GM12865 (cell line): ENCODE measurements at regions not wholly inside any gene's neighbourhood (a gene's known extent, or its start where the extent isn't known, plus 50 kb on each side); places are given as distances from the start of the nearest gene placed in this dataset.

Experiments used
- DNase-seq: peaks from one replicate; pipeline ENCODE4 v3.0.0; 2010; ENCODE audit warnings: low read depth
- H3K4me3 ChIP-seq: 2 replicates; pipeline ENCODE4 v1.5.1; 2011; ENCODE audit warnings: mild to moderate bottlenecking, low read depth, low read length, control low read depth
- CTCF ChIP-seq: IDR thresholded peaks from 2 replicates; pipeline ENCODE4 v1.5.1; 2011; ENCODE audit warnings: low read length, control low read depth, low read depth, inconsistent platforms; ENCODE audit not compliant: insufficient read depth; ENCODE audit errors: missing control alignments

GRCh38 chr21:35737449-35737848 is 322.9 kb downstream of the SETD4 start:
- TF ChIP-seq CTCF: no peak
- no peak overlapping the region for H3K4me3 ChIP-seq
- DNase-seq: no peak

GRCh38 chr21:35732788-35733187 is 327.5 kb downstream of the SETD4 start:
- DNase-seq: no peak
- no peak overlapping the region for H3K4me3 ChIP-seq
- TF ChIP-seq CTCF: no peak

- TF ChIP-seq CTCF: no peak
- DNase-seq: no peak
- no peak overlapping the region for H3K4me3 ChIP-seq
Measured at GRCh38 chr21:35730325-35730724, 330.0 kb downstream of the SETD4 start.

- no peak for DNase-seq
- H3K4me3 ChIP-seq: no peak overlapping the region
- TF ChIP-seq CTCF: no peak
Measured at GRCh38 chr21:35727830-35728229, 332.5 kb downstream of the SETD4 start.

GRCh38 chr21:35724156-35724555 is 336.2 kb downstream of the SETD4 start:
- DNase-seq: no peak
- H3K4me3 ChIP-seq: no peak overlapping the region
- TF ChIP-seq CTCF: no peak

- no peak for TF ChIP-seq CTCF
- H3K4me3 ChIP-seq: no peak overlapping the region
Measured at GRCh38 chr21:35721701-35722100, 338.6 kb downstream of the SETD4 start.

GRCh38 chr21:35720208-35720731 is 340.1 kb downstream of the SETD4 start:
- DNase-seq: no peak
- H3K4me3 ChIP-seq: no peak overlapping the region
- no peak for TF ChIP-seq CTCF

More at GRCh38 chr21:35721701-35722100, 338.6 kb downstream of the SETD4 start:
- no peak for DNase-seq
